Panc1 (cell line): ENCODE measurements at regions not wholly inside any gene's neighbourhood (a gene's known extent, or its start where the extent isn't known, plus 50 kb on each side); places are given as distances from the start of the nearest gene placed in this dataset.
"Not testable (repeated sequence)": the region's sequence is repeated elsewhere in the genome, so short reads cannot be mapped to it uniquely, and the experiment has no call there.

Experiments
- ATAC-seq: fragments of 200-7000 bp; cut with Tn5 transposase; 2 replicates; pipeline ENCODE4 v1.9.1; 2020; ENCODE audit warnings: mild to moderate bottlenecking, moderate library complexity
- BruUV-seq: library from RNA; stranded (reverse); fragments of 400-500 nt; replicated peaks from 2 replicates; lab custom pipeline; 2021; lab: Mats Ljungman, UMichigan
- CTCF ChIA-PET: fragments of 300-600 bp; sonication (Branson Sonifier 250); formaldehyde crosslinking; loops from one replicate; lab custom pipeline; 2022; ENCODE audit warnings: antibody characterized with exemption; lab: Charles Lee
- POLR2A ChIA-PET: fragments of 300-600 bp; sonication (Branson Sonifier 250); formaldehyde crosslinking; loops from one replicate; lab custom pipeline; 2022; ENCODE audit warnings: antibody characterized with exemption; lab: Charles Lee
- DNase-seq: peaks from one replicate; pipeline ENCODE4 v3.0.0-alpha.2; 2010; ENCODE audit warnings: low read depth, low spot score
- H3K27ac ChIP-seq: 2 replicates; pipeline ENCODE4 v1.5.1; 2011; ENCODE audit warnings: mild to moderate bottlenecking, low read length, inconsistent platforms
- H3K27me3 ChIP-seq: fragments of 200-500 bp; sonication (Bioruptor generic); 2 replicates; pipeline ENCODE4 v1.6.0; 2014; ENCODE audit warnings: low read length, inconsistent platforms; ENCODE audit not compliant: control insufficient read depth, insufficient read depth
- H3K36me3 ChIP-seq: fragments of 200-500 bp; sonication (Bioruptor generic); 2 replicates; pipeline ENCODE4 v1.5.1; 2014; ENCODE audit warnings: inconsistent platforms, mild to moderate bottlenecking, low read length, moderate library complexity; ENCODE audit not compliant: control insufficient read depth, insufficient read depth
- H3K4me1 ChIP-seq: 2 replicates; pipeline ENCODE4 v1.5.1; 2011; ENCODE audit warnings: inconsistent platforms, mild to moderate bottlenecking, low read length, moderate library complexity; ENCODE audit not compliant: control insufficient read depth, insufficient read depth
- H3K4me3 ChIP-seq, 2 experiments: 2 replicates each; pipeline ENCODE4 v1.5.1; 2011 to 2012; ENCODE audit warnings: low read depth in 2 of 2, low read length in 2 of 2, mild to moderate bottlenecking in 2 of 2, inconsistent platforms in 1 of 2, moderate library complexity in 1 of 2
- H3K9me3 ChIP-seq: fragments of 200-500 bp; sonication (Bioruptor generic); 2 replicates; pipeline ENCODE4 v1.5.1; 2014; ENCODE audit warnings: low read depth, mild to moderate bottlenecking, inconsistent platforms, low read length, moderate library complexity; ENCODE audit not compliant: control insufficient read depth, insufficient read depth
- CTCF ChIP-seq: fragments of 450-650 bp; IDR thresholded peaks from 2 replicates; pipeline ENCODE4 v1.5.1; 2017; ENCODE audit warnings: mild to moderate bottlenecking
- POLR2AphosphoS5 ChIP-seq: IDR thresholded peaks from 2 replicates; pipeline ENCODE4 v1.6.1; 2012; ENCODE audit warnings: mild to moderate bottlenecking, low read depth, low read length, moderate library complexity
- REST ChIP-seq, 2 experiments: IDR thresholded peaks; 2 replicates each; pipeline ENCODE4 v1.6.1; 2011 to 2012; ENCODE audit warnings: low read depth in 2 of 2, control low read depth in 1 of 2, low read length in 1 of 2, mild to moderate bottlenecking in 1 of 2, moderate library complexity in 1 of 2; ENCODE audit not compliant: insufficient read depth in 1 of 2
- SIN3A ChIP-seq: IDR thresholded peaks from 2 replicates; pipeline ENCODE4 v1.6.1; 2012; ENCODE audit warnings: low read depth, mild to moderate bottlenecking, low read length, moderate library complexity, borderline replicate concordance; ENCODE audit not compliant: insufficient read depth
- TCF7L2 ChIP-seq: IDR thresholded peaks from 2 replicates; pipeline ENCODE4 v1.6.1; 2011; ENCODE audit warnings: mild to moderate bottlenecking, low read depth, low read length, inconsistent platforms
- in situ Hi-C: cut with HindIII; loops from 2 replicates; pipeline ENCODE4 v1.10.0; 2016; ENCODE audit warnings: low sequenced_read_pairs, low pct_unique_long_range_greater_than_20kb
- intact Hi-C: fragments of 100-400 bp; cut with micrococcal nuclease; formaldehyde crosslinking; loops from one replicate; pipeline ENCODE4 v1.10.0; 2022; ENCODE audit not compliant: unreplicated experiment

GRCh38 chr3:66934041-66934440, 64.1 kb upstream of the KBTBD8 start:
- H3K4me1 ChIP-seq: no peaks in the 10 kb centered on the region
- CTCF ChIA-PET: no interaction called here
- ATAC-seq (no peak), DNase-seq (no peak)
- intact Hi-C loops: no loop called here
- POLR2A ChIA-PET: no interaction called here
- no TSS peak for BruUV-seq
- no peaks in the 10 kb centered on the region for H3K9me3 ChIP-seq
- no peaks in the 10 kb centered on the region for H3K36me3 ChIP-seq
- in situ Hi-C loops: no loop called here
- H3K4me3 ChIP-seq: no peak overlapping the region
- H3K27ac ChIP-seq: no peak overlapping the region
- no peak for TF ChIP-seq CTCF
- no peak for TF ChIP-seq POLR2AphosphoS5
- no peak for TF ChIP-seq TCF7L2
- TF ChIP-seq REST (IDR thresholded peaks at IDR 0.05; ENCODE audit: insufficient read depth in 1 of 2, low read depth in 2 of 2, low read length in 1 of 2): no peak
- no peak for TF ChIP-seq SIN3A
- H3K27me3 ChIP-seq: no peaks in the 10 kb centered on the region; the same call in 1 of the 2 replicates

- Histone ChIP-seq H3K4me1 (no peaks in the 10 kb centered on the region), H3K36me3 (no peaks in the 10 kb centered on the region), H3K9me3 (no peaks in the 10 kb centered on the region), H3K27ac (no peak overlapping the region), H3K27me3 (no peaks in the 10 kb centered on the region; the same call in 1 of the 2 replicates), H3K4me3 (no peak overlapping the region)
- in situ Hi-C loops: no loop called here
- no TSS peak for BruUV-seq
- TF ChIP-seq SIN3A (no peak), POLR2AphosphoS5 (no peak), CTCF (no peak), TCF7L2 (no peak), REST (IDR thresholded peaks at IDR 0.05; ENCODE audit: insufficient read depth in 1 of 2, low read depth in 2 of 2, low read length in 1 of 2) (no peak)
- DNase-seq: no peak
- CTCF ChIA-PET: no interaction called here
- POLR2A ChIA-PET: no interaction called here
- intact Hi-C loops: no loop called here
- ATAC-seq: no peak
These were observed 63.4 kb upstream of the KBTBD8 start for GRCh38 chr3:66934725-66935124.

GRCh38 chr3:66937041-66937440, 61.1 kb upstream of the KBTBD8 start:
- CTCF ChIA-PET, BruUV-seq, H3K4me1 ChIP-seq, H3K4me3 ChIP-seq, H3K27me3 ChIP-seq, in situ Hi-C loops, intact Hi-C loops, H3K27ac ChIP-seq, DNase-seq, POLR2A ChIA-PET, ATAC-seq, H3K36me3 ChIP-seq, H3K9me3 ChIP-seq: not testable (repeated sequence)
